ENCODE measurements at regions not wholly inside any gene's neighbourhood (a gene's known extent, or its start where the extent isn't known, plus 50 kb on each side); places are given as distances from the start of the nearest gene placed in this dataset.

GRCh38 chr1:233482388-233482787 is 131.5 kb upstream of the KCNK1 start (continued):
- TF ChIP-seq, protein P1, sequence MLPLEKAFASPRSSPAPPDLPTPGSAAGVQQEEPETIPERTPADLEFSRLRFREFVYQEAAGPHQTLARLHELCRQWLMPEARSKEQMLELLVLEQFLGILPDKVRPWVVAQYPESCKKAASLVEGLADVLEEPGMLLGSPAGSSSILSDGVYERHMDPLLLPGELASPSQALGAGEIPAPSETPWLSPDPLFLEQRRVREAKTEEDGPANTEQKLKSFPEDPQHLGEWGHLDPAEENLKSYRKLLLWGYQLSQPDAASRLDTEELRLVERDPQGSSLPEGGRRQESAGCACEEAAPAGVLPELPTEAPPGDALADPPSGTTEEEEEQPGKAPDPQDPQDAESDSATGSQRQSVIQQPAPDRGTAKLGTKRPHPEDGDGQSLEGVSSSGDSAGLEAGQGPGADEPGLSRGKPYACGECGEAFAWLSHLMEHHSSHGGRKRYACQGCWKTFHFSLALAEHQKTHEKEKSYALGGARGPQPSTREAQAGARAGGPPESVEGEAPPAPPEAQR (CRISPR knock-in tag; IDR thresholded peaks at IDR 0.05): no peak
- TF ChIP-seq, protein P2, sequence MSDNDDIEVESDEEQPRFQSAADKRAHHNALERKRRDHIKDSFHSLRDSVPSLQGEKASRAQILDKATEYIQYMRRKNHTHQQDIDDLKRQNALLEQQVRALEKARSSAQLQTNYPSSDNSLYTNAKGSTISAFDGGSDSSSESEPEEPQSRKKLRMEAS (CRISPR knock-in tag; IDR thresholded peaks at IDR 0.05): no peak
- TF ChIP-seq ZNF396 (CRISPR knock-in tag; IDR thresholded peaks at IDR 0.05; ENCODE audit: borderline replicate concordance): no peak

DNA sequence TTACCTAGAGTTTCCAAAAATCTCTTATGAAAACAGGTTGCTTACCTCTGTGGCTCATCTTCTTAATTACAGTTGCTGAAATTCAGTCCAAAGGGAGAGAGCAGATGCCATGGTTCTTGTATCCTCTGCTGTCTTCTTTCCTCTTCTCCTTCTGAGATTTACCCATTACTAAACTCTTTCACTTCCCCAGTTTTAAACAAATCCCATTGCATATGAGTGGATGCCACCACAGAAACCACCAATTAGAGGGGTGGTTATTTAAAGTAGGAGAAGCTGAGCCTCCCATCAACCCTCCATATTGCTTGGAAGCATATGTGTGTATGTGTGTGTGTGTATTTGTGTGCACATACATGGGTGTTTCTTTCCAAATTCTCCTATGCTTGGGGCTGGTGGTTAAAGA is 128.5 kb upstream of the KCNK1 start:
- ATAC-seq: no peak
- CTCF ChIA-PET: no interaction called here
- Mint-ChIP-seq H3K36me3 (peaks cover 21% of the 10 kb centered on the region), H3K27me3 (ENCODE audit: low read depth) (peaks cover 4% of the 10 kb centered on the region), H3K4me3 (no peak overlapping the region), H3K4me1 (peaks cover 14% of the 10 kb centered on the region), H3K27ac (no peak overlapping the region), H3K9me3 (peaks cover 33% of the 10 kb centered on the region)
- no peak for TF ChIP-seq RELA (CRISPR knock-in tag; IDR thresholded peaks at IDR 0.05; ENCODE audit: borderline replicate concordance)
- TF ChIP-seq GABPB1 (CRISPR knock-in tag; IDR thresholded peaks at IDR 0.05): no peak
- TF ChIP-seq KAT7 (CRISPR knock-in tag; IDR thresholded peaks at IDR 0.05; ENCODE audit: borderline replicate concordance): no peak
- TF ChIP-seq JUN (CRISPR knock-in tag; IDR thresholded peaks at IDR 0.05): no peak
- TF ChIP-seq NFATC4 (CRISPR knock-in tag; IDR thresholded peaks at IDR 0.05): no peak
- TF ChIP-seq FOXK1 (CRISPR knock-in tag; IDR thresholded peaks at IDR 0.05): no peak
- no peak for TF ChIP-seq CDX4 (CRISPR knock-in tag; IDR thresholded peaks at IDR 0.05; ENCODE audit: borderline replicate concordance)
- no peak for DNase-seq (ENCODE audit: low spot score)
- POLR2A ChIA-PET: no interaction called here

DNA sequence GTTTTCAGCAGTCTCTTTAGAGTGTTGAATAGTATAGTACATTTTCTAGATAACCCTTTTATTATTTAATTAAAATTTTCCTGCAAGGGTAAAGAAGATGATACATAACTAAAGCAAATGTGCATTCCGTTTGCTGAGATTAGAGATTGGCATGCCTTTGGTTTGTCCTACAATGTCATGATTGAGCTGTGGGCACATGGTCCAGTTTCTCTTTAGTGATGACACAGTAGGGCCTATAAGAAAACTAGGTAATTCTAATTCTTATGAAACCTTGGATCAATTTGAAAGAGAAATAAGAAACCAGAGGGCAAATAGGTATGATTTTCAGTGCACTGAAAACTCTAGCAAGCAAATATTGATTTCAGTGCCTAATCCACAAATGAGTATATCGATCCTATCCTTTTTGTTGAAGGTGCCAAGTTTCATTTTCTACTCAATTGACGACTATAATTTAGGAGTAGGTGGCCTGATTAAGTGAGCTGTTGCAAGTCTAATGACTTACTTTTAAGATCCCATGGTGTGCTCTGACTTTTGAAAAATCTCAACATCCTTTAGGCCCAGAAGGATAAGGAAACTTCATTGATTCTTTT is 128.0 kb upstream of the KCNK1 start:
- ChIA-PET POLR2A (no interaction called here), CTCF (interaction anchor here (1.4 kb wide), 1 partner anchor 45 kb away, joined by 4 read pairs; no protein-coding TSS in a partner anchor)
- Mint-ChIP-seq H3K27ac (no peak overlapping the region), H3K36me3 (peaks cover 22% of the 10 kb centered on the region), H3K27me3 (ENCODE audit: low read depth) (peaks cover 4% of the 10 kb centered on the region), H3K4me3 (no peak overlapping the region), H3K4me1 (peaks cover 14% of the 10 kb centered on the region), H3K9me3 (peaks cover 33% of the 10 kb centered on the region)
- no peak for ATAC-seq
- DNase-seq (ENCODE audit: low spot score): no peak
- TF ChIP-seq AR (CRISPR knock-in tag; IDR thresholded peaks at IDR 0.05): no peak
- TF ChIP-seq, protein P3, sequence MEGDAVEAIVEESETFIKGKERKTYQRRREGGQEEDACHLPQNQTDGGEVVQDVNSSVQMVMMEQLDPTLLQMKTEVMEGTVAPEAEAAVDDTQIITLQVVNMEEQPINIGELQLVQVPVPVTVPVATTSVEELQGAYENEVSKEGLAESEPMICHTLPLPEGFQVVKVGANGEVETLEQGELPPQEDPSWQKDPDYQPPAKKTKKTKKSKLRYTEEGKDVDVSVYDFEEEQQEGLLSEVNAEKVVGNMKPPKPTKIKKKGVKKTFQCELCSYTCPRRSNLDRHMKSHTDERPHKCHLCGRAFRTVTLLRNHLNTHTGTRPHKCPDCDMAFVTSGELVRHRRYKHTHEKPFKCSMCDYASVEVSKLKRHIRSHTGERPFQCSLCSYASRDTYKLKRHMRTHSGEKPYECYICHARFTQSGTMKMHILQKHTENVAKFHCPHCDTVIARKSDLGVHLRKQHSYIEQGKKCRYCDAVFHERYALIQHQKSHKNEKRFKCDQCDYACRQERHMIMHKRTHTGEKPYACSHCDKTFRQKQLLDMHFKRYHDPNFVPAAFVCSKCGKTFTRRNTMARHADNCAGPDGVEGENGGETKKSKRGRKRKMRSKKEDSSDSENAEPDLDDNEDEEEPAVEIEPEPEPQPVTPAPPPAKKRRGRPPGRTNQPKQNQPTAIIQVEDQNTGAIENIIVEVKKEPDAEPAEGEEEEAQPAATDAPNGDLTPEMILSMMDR (IDR thresholded peaks at IDR 0.05): no peak
- TF ChIP-seq TP53 (CRISPR knock-in tag; IDR thresholded peaks at IDR 0.05): no peak
- TF ChIP-seq, protein P4, sequence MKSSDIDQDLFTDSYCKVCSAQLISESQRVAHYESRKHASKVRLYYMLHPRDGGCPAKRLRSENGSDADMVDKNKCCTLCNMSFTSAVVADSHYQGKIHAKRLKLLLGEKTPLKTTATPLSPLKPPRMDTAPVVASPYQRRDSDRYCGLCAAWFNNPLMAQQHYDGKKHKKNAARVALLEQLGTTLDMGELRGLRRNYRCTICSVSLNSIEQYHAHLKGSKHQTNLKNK (CRISPR knock-in tag; IDR thresholded peaks at IDR 0.05): no peak
- TF ChIP-seq, protein P5, sequence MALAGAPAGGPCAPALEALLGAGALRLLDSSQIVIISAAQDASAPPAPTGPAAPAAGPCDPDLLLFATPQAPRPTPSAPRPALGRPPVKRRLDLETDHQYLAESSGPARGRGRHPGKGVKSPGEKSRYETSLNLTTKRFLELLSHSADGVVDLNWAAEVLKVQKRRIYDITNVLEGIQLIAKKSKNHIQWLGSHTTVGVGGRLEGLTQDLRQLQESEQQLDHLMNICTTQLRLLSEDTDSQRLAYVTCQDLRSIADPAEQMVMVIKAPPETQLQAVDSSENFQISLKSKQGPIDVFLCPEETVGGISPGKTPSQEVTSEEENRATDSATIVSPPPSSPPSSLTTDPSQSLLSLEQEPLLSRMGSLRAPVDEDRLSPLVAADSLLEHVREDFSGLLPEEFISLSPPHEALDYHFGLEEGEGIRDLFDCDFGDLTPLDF (CRISPR knock-in tag; IDR thresholded peaks at IDR 0.05): no peak
- no peak for TF ChIP-seq ZNF671 (CRISPR knock-in tag; IDR thresholded peaks at IDR 0.05)
- TF ChIP-seq HMGXB4 (CRISPR knock-in tag; IDR thresholded peaks at IDR 0.05): no peak
- TF ChIP-seq ZNF423 (CRISPR knock-in tag; IDR thresholded peaks at IDR 0.05): no peak
- no peak for TF ChIP-seq ZNF416 (CRISPR knock-in tag; IDR thresholded peaks at IDR 0.05)
- TF ChIP-seq ZNF219 (CRISPR knock-in tag; IDR thresholded peaks at IDR 0.05; ENCODE audit: borderline replicate concordance): no peak
- no peak for TF ChIP-seq TEAD4 (CRISPR knock-in tag; IDR thresholded peaks at IDR 0.05)
- TF ChIP-seq CREM (CRISPR knock-in tag; IDR thresholded peaks at IDR 0.05): no peak
- TF ChIP-seq, protein P6, sequence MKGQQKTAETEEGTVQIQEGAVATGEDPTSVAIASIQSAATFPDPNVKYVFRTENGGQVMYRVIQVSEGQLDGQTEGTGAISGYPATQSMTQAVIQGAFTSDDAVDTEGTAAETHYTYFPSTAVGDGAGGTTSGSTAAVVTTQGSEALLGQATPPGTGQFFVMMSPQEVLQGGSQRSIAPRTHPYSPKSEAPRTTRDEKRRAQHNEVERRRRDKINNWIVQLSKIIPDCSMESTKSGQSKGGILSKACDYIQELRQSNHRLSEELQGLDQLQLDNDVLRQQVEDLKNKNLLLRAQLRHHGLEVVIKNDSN (CRISPR knock-in tag; IDR thresholded peaks at IDR 0.05): no peak
- TF ChIP-seq TEAD1 (CRISPR knock-in tag; IDR thresholded peaks at IDR 0.05): no peak
